VCaP (cell line): ENCODE measurements at regions not wholly inside any gene's neighbourhood (a gene's known extent, or its start where the extent isn't known, plus 50 kb on each side); places are given as distances from the start of the nearest gene placed in this dataset.

Source experiments
- H3K27ac ChIP-seq: fragments of 450-650 bp; 2 replicates; pipeline ENCODE4 v1.5.1; 2017
- CTCF ChIP-seq: fragments of 450-650 bp; conservative IDR thresholded peaks from 2 replicates; pipeline ENCODE4 v1.5.1; 2017; ENCODE audit warnings: mild to moderate bottlenecking, moderate library complexity

- no peak for TF ChIP-seq CTCF
- H3K27ac ChIP-seq, result no peak overlapping the region
Measured at GRCh38 chr2:147094077-147094476, 750.8 kb upstream of the ACVR2A start.

- no peak for TF ChIP-seq CTCF
Measured at GRCh38 chr2:147092266-147092665, 752.6 kb upstream of the ACVR2A start.

GRCh38 chr2:147091448-147091847 is 753.4 kb upstream of the ACVR2A start:
- no peak overlapping the region for H3K27ac ChIP-seq
- no peak for TF ChIP-seq CTCF

More at GRCh38 chr2:147092266-147092665, 752.6 kb upstream of the ACVR2A start:
- no peak overlapping the region for H3K27ac ChIP-seq

GRCh38 chr2:147088871-147089270 is 756.0 kb upstream of the ACVR2A start:
- no peak overlapping the region for H3K27ac ChIP-seq

GRCh38 chr2:147086715-147087114 is 758.1 kb upstream of the ACVR2A start:
- no peak for TF ChIP-seq CTCF
- H3K27ac ChIP-seq, result no peak overlapping the region

More at GRCh38 chr2:147088871-147089270, 756.0 kb upstream of the ACVR2A start:
- no peak for TF ChIP-seq CTCF

- no peak for TF ChIP-seq CTCF
- no peak overlapping the region for H3K27ac ChIP-seq
Measured at GRCh38 chr2:147083664-147084063, 761.2 kb upstream of the ACVR2A start.

GRCh38 chr2:147082850-147083522 is 761.8 kb upstream of the ACVR2A start:
- TF ChIP-seq CTCF, result peak; percentile 92
- no peak overlapping the region for H3K27ac ChIP-seq
